CD4-positive, alpha-beta T cell treated with Interleukin-1 beta for 1 hour (primary cell): ENCODE measurements at regions not wholly inside any gene's neighbourhood (a gene's known extent, or its start where the extent isn't known, plus 50 kb on each side); places are given as distances from the start of the nearest gene placed in this dataset.

Source experiments
- DNase-seq, 2 donors: peaks; one replicate each; pipeline ENCODE4 v3.0.0-alpha.2; 2020 to 2022

- no peak for DNase-seq
Observed at GRCh38 chr11:100536979-100537378, 150.1 kb upstream of the ARHGAP42 start.

DNA sequence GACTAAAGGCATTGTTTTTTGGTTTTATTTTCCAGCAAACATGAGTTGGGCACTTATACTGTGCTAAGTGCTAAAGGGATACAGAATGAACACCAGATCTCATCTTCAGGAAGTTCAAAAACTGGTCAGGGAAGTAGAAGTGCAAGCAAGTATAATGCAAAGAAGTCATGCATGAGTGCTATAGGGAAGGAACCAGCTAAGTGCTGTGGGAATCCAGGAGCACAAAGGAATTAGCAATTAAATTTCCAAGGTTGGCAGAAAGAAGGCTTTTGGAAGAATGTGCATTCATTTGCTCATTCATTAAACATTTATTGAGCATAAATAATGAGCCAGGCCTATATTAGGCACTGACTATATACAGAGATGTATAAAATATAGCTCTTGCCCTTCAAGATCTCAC, 143.7 kb upstream of the ARHGAP42 start:
- DNase-seq: no peak

DNA sequence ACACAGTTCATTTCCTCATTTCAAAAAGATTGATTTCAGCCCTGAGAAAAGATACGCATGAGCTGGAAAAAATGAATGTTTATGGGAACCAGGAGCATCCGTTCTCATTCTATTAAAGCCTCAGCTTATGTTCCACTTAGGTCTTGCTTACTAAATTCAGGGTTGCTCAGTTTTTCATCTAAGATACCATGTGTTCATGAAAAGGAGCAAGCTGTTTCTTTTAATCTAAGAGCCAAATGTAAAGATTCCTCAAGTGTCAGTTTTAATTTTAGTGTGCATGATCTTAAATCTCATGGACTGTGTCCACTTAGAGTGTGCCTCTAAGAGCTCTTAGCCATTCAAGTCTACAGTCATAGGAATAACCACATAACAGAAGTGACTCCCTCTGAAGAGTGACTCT, 141.5 kb upstream of the ARHGAP42 start:
- no peak for DNase-seq

DNA sequence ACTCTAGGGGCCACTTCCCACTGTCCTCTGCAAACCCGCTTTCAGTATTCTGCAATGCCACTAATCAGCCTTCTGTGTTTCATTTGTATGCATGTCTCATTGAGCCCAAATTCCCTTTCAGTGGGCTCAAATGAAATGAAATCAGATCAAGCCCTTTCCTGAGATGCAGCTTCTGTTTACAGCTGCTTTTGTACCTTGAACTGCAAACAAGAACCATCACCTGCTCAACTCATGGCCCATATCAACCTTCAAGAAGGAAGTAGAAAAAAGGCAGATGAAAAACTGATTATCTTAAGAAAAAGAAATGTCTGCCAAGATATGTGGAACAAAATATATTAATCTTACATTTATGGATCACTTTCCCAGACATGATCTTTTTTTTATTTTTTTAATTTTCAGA, 141.1 kb upstream of the ARHGAP42 start:
- no peak for DNase-seq

GRCh38 chr11:100546714-100547113, 140.4 kb upstream of the ARHGAP42 start:
- DNase-seq: no peak

- DNase-seq: no peak
Observed at GRCh38 chr11:100550298-100550697, 136.8 kb upstream of the ARHGAP42 start.

- DNase-seq: no peak
Observed at GRCh38 chr11:100550912-100551632, 136.0 kb upstream of the ARHGAP42 start.

DNA sequence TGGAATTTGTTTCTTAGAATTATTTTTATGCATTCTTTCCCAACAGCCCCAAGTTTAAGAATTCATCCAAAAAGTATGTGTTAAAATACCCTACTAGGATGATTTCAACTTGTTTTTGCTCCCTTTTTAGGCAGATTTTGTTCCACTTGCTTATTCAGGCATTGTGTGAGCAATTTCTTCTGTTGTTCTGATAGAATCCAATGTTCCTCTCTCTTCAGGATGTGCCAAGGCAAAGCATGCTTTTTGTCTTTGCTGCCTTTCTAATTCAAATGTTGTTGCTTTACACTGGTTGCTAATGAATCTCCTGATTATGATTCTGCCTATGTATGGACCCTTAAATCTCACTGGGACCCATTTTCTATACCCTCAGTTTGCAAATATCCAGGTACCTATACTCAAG, 131.2 kb upstream of the ARHGAP42 start:
- no peak for DNase-seq

GRCh38 chr11:100556781-100557180, 130.3 kb upstream of the ARHGAP42 start:
- DNase-seq: no peak

DNA sequence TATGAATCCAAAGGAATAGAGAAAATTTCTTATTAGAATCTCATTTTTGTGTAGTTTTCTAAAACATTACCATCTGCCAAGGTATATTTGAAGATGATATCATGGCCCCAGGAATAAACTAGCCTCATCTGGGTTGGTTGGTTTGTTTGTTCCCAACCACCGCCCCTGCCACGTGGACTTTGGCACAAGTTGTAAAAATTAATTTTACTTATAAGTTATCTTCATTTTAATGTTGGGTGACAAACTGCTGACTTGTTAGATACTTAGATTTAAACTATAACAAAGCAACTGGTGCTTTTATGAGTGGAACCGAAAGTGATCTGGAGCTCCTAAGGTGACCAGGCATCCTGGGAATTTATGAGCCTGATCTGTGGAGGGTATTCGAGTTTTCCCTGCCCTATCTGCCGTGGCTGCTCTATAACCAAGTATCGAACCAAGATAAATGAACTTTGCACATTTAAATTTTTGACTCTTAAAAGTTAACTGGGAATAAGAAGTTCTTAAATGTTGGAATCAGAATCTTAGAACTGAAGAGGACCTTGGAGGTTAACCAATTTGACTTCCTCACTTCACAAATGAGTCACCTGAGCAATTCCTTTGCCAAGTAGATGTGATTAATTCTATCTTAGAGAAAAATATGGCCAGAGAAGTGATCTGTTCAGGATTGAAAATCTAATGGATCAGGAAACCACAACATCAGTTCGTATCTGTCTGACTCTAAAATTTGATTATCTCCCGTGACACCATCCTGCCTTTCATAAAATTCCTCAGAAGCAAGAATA, 129.1 kb upstream of the ARHGAP42 start:
- DNase-seq: no peak

DNA sequence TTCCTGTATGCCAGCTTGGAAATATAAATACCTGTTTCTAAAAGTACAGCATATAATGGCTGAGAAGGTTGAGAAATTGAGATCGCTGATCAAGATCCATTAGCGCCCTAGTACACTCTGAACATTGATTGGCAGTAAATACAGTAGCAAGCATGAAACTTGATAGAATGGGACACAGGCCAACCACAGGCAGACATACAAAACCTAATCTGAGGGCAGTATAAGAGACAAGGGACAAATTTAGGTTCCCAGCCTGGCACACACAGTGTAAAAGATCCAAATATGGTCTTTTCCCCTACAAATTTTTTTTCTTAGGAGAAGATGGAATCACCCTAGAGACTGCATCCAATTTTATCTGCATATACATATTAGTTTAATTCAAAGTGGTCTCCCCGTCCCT, 126.5 kb upstream of the ARHGAP42 start:
- no peak for DNase-seq

GRCh38 chr11:100561323-100561722, 125.8 kb upstream of the ARHGAP42 start:
- no peak for DNase-seq

DNA sequence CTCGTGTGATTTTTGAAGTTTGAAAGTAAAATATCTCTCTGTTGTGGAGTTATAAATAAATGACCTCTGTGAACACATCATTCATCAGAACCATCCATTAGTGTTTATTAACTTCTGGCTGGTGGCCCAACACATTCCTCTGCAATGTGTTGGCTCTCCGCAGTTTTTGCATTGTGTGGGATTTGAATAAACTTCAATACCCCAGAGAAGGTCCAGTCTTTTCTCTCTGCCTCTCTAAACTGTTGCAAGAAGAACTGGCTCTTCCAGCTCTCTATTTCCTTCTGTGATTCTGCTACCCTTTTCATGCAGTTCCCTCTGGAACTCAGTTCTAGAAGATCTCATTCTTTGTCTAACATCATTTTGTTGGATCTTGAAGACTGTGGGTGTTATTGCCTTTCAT, 125.0 kb upstream of the ARHGAP42 start:
- no peak for DNase-seq

DNA sequence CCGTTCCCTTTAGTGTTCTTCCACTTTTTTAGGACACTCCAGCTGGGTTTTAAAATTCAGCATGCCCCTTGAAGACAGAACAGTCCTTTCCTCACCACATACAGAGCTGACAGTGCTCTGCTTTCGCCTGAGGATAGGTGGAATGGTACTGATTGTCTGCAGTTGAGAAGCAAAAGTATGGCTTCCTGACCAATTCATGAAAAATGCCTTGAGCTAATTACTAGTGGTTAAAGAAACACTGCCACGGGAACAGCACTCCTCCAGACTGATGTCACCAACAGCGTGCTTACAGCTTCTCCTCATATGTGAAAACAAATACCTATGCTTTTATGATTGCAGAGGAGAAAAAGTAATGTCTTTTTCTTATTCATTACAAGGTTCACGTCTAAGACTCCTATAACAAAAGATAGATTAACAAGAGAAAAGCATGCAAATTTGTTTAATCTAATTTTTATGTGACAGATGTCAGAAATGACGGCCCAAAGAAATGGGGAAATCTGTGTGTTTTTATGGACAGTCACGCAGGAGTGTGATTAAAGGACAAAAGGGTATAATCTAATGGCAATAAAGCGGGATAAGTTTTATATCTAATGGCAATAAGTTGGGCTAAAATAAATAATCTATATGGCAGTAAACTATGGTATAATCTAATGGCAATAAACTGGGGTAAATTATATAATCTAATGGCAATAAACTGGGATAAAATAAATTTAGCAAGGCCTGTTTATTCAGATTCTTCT, 123.4 kb upstream of the ARHGAP42 start:
- DNase-seq: no peak

GRCh38 chr11:100573911-100574513, 113.1 kb upstream of the ARHGAP42 start:
- no peak for DNase-seq

DNA sequence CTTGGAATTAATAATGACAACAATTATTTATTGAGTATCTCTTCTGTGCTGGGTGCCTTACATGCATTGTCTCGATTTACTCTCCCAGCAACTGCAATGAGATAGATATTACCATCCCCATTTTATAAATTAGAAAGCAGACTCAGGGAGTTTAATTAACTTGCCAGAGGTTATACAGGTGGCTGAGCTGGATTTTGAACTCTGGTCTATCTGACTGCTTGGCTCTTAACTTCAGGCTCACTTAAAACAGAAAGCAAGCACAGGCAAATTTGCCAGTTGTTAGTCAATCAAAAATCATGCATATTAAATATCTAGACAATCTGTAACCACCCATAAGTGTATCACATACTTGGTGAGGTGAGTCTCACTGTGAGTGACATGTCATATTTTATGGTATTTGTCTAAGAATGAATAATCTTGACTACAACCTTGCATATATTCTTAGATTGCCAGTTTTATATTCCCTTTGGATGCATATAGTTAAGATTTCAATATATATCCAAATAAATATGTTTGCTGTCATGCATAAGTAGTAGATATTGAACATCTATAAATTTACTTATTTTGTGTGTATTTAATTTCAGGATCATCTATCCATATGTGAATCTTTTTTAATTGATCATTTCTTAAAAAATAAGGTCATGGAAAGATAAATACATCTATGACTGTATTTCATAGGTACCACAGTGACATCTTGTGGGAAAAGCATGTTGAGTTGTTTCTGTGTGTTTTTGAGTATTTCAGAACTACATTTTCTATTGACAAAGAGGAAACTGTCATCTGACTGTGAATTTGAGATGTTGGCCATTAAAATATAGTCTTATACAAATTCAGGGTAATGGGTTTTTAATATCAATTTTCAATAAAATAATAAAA, 112.0 kb upstream of the ARHGAP42 start:
- no peak for DNase-seq

- peak in 1 of 2 donors; percentile 3 for DNase-seq
Observed at GRCh38 chr11:100575860-100576717, 111.0 kb upstream of the ARHGAP42 start.

GRCh38 chr11:100576718-100577021, 110.4 kb upstream of the ARHGAP42 start:
- no peak for DNase-seq

GRCh38 chr11:100578831-100579311, 108.2 kb upstream of the ARHGAP42 start:
- no peak for DNase-seq

DNA sequence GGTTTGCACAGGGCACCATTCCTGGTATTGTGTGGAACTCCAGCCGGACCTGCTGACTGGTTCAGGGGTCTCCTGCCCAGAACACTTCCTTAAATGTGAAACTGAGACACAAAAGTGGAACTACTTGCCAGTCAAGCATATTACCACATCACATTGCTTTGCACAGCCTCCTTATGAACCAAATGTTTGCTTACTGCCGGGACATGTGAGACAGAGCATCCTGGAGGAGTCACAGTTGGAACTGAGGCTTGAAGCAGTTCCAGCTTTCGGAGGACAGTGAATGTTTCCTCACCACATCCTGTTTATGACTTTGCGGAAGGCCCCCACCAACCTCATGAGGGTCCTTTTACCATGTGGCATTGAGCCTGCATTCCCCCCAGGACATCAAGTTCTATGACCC, 105.8 kb upstream of the ARHGAP42 start:
- DNase-seq: no peak
